GM21515 (cell line): ENCODE measurements at regions not wholly inside any gene's neighbourhood (a gene's known extent, or its start where the extent isn't known, plus 50 kb on each side); places are given as distances from the start of the nearest gene placed in this dataset.
"Not testable (repeated sequence)": the region's sequence is repeated elsewhere in the genome, so short reads cannot be mapped to it uniquely, and the experiment has no call there.

ENCODE experiments used
- ATAC-seq: cut with Tn5 transposase; IDR thresholded peaks from one replicate; pipeline ENCODE4 v1.9.1; 2021; ENCODE audit not compliant: unreplicated experiment

DNA sequence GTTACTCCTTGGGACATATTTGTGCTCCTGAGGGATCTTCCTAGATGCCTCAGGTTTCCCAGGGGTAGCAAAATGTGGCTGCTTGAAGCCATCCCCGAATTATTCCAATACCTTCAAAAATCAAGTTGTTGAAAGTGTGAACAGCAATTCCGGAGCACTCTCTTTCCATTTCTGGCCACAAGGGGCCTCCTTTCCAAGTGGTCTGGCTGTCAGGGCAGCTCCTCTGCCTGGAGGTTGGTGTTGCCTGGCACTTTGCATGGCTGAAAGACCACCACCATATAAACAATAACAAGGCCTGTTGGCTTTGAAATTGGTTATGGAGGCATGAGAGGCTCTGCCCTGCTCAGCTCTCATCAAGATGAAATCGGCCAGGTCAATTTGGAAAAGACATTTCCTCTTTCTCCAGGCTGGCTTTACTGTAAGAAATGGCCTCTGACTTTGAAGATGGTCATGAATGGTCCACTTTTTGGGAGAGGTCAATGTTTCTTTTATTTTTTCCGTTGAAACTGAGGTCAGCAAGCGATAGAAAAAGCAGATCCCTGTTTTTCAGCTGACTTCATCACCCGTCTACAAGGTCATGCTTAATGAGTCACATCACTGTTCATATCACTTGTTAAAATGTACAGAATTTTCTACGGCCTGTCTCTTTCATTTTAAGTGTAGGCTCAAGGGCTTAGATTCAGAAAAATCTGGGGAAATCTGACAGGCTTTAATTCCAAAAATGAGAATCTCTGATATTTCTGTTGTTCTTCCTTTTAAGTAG, 481.1 kb upstream of the ZNF608 start:
- no peak for ATAC-seq

DNA sequence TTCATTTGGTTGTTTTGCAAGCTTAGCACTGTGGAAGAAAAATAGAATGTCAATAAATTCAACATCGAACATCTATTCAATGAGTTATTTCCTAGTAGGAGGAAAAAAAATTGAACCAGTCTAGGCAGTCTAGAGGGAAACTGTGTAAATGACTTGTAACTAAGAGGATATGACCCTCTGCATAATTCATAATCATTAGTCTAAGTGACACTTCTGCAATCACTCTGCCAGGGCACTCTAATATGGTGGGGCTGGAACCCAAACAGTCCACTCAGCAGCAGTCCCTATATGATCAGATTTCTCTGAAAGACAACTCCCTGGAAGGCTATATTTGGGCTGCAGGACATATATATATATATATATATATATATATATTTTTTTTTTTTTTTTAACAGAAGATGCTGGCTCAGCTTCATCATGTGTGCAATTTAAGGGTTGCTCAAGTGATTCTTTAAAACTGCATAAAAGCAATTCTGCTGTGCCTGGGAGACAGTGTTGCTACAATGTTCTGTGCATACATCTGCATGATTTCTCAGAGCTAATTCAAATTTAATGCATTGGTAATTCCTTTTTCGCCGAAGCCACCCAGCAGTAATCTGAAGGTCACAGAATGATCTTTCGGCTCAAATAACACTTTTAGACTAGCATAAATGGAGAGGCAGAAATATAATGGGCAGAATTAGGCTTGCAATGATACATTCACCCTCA, 482.1 kb upstream of the ZNF608 start:
- no peak for ATAC-seq

DNA sequence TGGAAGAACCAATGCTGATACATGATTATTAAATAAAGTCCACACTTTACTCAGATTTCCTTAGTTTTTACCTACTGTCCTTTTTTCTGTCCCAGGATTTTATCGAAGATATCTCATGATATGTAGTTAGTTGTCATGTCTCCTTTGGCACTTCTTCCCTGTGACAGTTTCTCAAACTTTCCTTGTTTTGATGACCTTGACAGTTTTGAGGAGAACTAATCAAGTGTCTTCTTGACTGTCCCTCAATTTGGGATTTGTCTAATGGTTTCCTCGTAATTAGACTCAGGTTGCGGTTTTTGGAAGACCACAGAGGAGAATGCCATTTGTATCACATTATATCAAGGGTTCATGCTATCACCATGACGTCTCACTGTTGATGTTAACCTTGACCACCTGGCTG, 483.1 kb upstream of the ZNF608 start:
- no peak for ATAC-seq

DNA sequence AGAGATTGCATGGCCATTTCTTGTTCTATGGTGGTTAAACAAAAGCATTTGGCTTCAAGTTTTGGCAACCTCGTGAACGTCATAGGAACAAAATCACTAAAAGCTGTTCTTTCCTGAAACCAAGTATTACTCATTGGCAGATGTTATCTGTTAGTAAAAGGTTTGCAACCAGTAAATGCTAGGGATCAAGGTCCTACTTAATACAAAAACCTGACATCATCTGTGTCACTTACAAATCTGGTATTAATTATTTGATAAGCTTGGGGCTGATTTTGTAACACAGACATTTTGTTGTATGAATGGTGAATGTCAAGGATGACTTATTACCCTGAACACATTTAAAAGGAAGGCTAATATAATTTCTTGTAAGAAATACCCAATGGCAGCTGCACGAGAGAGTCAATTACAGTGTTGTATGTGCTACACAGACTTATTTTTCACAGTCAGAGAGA, 486.4 kb upstream of the ZNF608 start:
- no peak for ATAC-seq

DNA sequence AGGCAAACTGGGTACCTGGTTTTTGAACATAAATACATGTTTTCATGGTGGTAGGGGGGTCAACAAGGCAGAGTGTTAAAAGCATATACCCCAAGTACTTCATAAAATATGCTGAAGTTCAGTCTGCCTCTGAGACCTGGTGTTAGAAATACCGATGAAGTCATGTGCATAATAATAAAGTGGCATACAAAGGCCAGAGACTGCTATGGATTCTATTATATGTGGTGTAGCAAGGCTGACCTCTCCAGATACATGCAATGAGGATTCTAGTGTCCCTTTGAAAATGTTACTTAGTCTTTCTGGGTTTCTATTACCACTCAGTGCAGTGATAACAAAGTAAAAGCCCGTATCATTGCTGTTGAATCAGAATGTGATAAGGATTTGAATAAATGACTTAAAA, 487.5 kb upstream of the ZNF608 start:
- ATAC-seq, result no peak

DNA sequence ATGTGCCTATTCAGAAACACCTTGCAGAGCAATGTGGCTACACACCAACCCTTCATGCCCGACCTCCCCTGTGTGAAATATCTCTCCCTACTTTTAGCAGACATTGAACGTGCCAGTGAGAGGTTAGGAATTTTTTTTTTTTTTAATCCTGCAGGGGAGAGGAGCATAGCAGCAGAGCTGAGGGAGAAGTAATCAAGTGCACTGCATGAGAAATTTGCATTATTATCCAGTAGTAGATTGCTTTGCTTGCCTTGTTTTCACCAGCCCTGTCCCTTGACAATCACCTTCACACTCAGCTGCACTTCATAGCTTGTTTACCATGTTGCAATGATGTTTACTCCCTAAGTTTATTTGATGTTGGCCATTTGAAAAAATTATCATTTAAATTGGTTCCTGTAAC, 489.6 kb upstream of the ZNF608 start:
- ATAC-seq, result no peak

DNA sequence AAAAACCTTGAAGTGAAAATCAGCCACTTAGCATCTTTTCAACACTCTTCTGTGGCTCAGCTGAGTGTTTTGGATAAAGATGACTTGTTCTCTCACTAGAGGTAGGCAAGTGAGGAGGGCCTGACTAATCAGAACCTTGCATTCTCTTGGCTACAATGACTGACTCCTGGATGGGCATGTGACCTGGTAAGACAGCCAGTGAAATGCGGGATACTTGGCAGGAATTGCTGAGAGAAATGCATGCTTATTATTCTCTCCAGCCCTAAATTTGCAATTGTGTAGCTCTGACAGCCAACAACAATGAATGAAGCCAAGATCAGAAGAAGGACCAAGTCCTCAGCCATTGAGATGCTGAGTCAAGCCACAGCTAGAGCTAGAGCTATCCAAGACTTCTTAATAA, 490.5 kb upstream of the ZNF608 start:
- no peak for ATAC-seq

DNA sequence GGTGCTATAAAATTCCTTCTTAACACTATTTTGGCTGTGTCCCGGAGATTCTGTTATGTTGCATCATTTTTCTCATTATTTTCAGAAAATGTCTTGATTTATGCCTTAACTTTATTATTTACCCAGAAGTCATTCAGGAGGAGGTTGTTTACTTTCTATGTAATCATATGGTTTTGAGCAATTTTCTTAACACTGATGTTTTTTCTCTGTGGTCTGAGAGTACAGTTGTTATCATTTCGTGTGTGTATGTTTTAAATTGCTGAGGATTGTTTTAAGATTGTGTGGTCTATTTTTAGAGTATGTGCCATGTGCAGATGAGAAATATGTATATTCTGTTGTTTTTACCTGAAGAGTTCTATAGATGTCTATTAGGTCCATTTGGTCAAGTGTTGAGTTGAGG, 498.1 kb upstream of the ZNF608 start:
- no peak for ATAC-seq

DNA sequence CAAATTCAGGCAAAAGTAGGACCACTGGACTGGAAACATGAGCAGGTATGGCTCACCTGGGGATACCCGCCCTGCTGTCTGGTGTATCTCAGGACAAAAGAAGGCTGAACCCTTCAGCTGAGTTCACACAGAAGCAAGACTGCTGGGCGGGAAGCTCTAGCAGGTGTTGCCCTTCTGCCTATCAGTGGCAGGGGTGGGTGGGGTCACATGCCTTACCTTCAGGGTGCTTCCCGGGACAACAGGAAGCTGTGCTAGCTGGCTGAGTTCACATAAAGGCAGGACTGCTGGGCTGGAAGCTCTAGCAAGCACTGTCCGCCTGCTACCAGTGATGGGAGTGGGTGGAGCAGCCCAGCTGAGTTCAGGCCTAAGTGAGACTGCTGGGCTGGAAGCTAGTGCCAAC, 498.8 kb upstream of the ZNF608 start:
- ATAC-seq, result no peak

DNA sequence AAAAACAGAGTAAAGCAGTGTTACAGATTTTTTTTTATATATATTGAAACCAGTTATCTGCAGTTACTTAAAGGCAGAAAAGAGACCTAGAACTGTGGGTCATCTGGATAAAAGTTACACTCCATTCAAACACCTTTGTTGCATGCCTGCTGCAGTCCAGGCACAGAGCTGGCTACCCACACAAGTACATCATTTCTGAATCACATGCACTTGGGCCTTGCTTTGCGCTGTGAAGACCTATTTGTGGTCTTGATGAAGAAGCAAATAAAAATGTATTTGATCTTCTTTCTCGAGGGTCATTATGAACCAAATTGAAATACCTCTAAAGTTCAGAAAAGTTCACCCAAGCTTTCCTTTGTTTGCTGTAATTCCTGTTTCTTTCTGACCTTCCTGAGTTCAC, 503.0 kb upstream of the ZNF608 start:
- ATAC-seq, result no peak

DNA sequence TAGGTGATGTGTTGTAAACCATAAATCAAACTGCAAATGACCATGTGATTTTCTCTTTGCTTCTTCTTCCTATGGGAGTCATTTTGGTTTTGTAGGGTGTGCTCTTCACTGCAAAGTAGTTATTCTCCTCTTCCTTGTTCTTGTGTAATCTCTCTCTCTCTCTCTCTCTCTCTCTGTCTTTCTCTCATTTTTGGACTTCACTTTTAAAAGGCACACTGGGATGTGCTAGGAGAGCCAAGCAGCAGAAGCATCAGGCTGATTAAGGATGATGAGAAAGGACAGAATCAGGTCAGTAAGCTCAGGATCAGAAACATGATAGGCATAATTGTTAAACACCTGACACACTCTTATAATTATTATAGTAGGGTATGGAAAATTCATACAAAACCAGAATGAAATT, 505.3 kb upstream of the ZNF608 start:
- ATAC-seq, result no peak

DNA sequence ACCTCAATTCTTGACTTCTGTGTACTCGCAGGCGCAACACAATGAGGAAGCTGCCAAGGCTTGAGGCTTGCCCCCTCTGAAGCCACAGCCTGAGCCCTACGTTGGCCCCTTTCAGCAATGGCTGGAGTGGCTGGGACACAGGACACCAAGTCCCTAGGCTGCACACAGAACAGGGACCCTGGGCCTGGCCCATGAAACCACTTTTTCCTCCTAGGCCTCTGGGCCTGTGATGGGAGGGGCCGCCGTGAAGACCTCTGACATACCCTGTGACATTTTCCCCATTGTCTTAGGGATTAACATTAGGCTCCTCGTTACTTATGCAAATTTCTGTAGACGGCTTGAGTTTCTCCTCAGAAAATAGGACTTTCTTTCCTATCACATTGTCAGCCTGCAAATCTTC, 507.2 kb upstream of the ZNF608 start:
- not testable (repeated sequence) for ATAC-seq

DNA sequence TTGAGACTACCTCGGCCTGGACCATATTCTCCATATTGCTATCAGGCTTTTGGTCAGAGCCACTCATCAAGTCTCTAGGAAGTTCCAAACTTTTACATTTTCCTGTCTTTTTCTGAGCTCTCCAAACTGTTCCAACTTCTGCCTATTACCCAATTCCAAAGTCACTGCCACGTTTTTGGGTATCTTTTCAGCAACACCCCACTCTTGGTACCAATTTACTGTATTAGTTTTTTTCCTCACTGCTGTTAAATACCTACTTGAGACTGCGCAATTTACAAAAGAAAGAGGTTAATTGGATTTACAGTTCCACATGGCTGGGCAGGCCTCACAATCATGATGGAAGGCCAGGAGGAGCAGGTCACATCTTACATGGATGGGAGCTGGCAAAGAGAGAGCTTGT, 507.8 kb upstream of the ZNF608 start:
- no peak for ATAC-seq

DNA sequence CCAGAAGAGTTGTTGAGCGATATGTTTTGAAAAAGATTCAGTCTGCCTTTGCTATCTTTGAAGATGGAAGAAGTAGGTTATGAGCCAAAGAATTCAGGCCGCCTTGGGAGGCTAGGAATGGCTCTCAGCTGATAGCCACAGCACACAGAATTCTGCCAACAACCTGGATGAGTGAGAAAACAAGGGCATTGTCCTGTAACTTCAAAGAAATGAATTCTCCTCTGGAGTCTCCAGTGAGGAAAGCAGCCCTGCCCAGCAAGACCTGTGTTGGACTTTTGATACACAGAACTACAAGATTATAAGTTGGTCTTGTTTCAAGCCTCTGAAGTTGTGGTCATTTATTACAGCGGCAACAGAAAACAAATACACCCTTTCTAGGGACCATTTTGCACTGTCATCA, 509.9 kb upstream of the ZNF608 start:
- ATAC-seq, result no peak

DNA sequence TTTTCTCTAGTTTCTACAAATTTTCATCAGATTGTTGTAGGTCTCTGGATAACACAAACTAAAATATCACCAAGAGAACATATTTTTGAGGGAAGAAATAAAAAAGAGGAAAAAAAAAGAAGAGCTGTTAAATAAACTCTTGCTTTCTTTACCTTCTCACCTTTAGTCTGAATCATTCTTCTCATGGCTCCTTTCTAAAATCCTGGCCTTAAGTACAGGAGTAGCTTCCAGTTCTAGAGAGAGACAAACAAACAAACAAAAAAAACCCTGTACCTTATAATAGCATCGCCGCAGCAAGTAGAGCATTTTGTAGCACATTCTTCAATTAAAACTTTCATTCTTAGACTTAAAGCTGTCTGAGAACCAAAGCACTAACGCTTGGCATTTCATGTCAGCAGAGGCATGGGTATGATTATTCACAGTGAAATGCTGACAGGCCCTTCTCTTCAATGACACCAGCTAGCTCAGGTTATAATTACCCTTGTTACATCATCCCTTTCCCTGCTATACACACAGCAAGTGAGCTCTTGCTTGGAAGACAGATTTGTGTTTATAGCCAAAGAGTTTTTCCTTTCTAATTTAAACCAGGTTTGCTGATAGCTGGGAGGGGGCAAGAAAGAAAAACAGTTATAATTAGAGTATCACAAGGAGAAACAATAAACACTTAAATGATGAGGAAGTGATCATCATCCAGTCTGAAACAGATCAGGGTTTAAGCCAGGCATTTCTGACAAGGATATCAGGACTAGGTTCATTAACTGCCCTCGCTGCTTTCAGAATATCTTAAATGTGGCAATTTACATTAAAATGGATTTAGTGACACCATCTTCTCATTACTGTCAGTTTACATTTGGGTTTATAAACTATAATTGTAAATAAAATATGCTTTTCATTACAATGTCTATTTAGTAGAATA, 510.9 kb upstream of the ZNF608 start:
- ATAC-seq, result no peak

DNA sequence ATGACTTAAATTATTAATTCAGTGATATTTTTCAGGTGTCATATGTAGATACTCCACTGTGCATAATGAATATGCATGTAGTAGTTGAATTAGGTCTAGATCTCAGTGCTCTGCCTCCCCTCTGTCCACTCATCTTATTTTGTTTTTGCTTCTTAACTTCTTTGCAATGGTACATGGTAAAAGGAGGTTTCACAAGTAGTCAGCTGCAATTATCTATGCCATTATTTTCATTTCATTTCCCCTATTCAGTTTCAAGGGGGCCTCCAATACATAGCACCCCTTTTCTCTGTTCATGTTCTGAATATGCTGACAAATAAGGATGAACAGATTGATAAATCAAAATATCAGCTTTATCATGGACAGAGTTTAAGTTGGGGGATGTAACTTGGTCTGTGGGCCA, 511.6 kb upstream of the ZNF608 start:
- peak; percentile 64 for ATAC-seq

DNA sequence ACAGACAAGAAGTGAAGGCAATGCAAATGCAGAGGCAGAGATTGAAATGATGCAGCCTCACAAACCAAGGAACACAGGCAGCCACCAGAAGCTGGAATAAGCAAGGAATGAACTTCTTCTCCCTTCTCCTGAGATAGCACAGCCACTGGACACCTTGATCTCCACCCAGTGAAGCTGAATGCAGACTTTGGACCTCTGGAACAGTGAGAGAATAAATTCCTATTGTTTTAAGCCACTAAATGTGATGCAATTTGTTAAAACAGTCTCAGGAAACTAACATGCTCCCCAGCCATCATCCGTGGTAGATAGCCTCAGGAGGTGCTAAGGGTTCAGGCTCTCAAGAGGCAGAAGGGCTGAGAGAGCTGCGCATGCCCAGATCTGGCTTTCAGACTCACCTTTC, 512.2 kb upstream of the ZNF608 start:
- ATAC-seq, result no peak

DNA sequence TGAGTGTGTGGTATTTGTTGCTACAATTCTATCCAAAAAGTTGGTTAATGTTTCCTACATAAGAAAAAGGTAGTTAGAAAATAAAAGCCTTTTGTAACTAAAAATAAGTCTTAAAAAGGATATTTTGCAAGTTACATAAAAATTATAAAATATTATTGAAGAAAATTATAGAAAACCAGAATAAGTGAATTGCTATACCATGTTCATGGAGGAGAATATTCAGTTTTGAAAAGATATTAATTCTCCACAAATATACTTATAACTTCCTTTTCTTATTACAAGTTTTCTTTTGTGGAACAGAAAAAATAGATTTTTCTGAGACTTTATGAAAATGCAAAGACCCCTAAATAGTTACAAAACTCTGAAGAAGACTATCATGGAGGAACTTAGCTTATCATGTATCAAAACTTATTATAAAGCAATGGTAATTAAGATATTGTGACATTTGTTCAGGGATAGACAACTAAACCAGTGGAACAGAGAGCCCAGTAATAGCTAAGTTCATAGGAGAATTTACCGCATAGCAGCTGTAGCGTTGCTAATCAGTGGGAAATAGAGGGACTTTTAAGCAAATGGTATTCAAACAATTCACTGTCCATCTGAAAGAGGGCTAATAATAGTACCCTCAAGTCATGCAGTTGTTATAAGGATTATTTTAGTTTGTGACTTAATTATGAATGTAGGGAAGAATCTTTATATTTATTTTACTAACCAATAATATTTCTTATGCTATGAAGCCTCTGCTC, 515.2 kb upstream of the ZNF608 start:
- ATAC-seq, result no peak

DNA sequence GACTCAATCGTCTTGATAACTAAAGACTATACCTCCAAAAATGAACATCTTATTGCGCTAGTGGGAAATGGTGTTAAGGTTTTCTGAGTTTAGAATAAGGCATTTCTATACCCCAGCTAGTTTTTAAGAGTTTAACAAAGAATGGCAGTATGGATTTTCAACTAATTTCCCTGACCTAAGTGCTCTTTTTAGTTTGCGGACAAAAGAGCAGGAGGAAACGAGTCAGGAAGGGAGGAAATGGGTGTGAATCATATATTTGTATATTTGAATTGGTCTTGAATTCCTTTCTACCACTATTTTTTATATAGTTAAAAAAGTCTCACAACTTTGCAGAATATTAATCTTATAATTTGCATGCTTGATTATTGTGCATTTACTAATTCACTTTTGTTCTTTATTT, 516.3 kb upstream of the ZNF608 start:
- no peak for ATAC-seq

DNA sequence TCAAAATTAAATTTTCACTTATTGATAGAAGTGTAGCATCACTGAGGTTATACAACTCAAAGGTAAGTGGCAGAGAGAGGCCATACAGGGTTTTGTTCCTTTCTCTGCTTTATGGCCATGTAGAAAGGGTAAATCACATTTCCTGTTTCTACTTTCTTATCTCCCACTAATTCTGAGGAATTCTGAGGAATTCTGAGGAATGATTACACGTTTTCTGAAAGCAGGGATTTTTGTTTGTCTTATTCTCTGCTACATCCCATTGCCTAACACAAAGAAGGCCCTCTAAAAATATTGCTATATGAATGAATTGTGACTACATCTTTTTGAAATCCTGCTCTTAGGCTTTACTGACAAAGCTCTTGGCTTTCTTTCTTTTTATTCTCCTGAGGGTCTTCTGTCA, 516.9 kb upstream of the ZNF608 start:
- no peak for ATAC-seq

DNA sequence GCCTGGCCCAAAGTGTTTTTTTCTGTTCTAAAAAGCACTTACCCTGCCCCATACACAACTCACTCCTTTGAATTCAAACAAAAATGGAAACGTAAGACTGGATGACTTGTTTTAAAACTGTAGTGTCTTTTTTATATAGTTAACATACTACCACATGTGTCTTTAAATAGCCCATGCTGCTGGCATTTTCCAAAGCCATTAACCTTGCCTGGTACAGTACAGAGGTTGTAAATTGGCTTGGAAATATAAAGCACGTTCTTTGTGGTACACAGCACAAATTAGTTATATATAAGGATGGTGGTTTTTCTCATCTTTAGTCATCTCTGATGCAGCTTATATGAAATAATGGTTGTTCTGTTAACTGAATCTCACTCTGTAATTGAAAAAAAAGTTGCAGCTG, 519.7 kb upstream of the ZNF608 start:
- ATAC-seq, result no peak
